Renal cortex interstitium (tissue), 11 donors: ENCODE measurements at regions not wholly inside any gene's neighbourhood (a gene's known extent, or its start where the extent isn't known, plus 50 kb on each side); places are given as distances from the start of the nearest gene placed in this dataset.
"Not testable (repeated sequence)": the region's sequence is repeated elsewhere in the genome, so short reads cannot be mapped to it uniquely, and the experiment has no call there.

Experiments
- DNase-seq, 11 donors: peaks; one replicate each; pipeline ENCODE4 v3.0.0-alpha.2; 2013; ENCODE audit warnings: low read depth in 9 of 11, low spot score in 4 of 11; ENCODE audit errors: extremely low read depth in 1 of 11

GRCh38 chr15:94858011-94858410, 626.6 kb downstream of the MCTP2 start:
- DNase-seq = no peak

DNA sequence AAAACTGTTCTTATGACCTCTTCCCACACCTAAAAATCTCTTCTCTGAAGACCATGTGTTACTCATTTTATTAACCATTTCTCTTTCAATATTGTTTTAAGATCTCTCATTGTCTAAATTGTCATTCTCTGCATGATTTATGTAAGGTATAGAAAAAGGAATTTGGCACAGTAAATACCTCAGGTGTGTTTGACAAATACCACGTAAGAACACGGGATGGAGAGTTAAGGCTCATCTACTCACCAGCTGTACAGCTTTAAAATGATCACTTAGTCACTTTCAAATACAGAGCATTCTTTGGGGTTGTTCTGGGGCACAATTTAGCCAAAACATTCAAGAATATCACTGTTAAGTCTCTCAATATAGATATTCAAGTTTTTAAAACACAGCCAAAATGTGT, 627.1 kb downstream of the MCTP2 start:
- DNase-seq = no peak

GRCh38 chr15:94858920-94859319, 627.6 kb downstream of the MCTP2 start:
- DNase-seq = no peak

DNA sequence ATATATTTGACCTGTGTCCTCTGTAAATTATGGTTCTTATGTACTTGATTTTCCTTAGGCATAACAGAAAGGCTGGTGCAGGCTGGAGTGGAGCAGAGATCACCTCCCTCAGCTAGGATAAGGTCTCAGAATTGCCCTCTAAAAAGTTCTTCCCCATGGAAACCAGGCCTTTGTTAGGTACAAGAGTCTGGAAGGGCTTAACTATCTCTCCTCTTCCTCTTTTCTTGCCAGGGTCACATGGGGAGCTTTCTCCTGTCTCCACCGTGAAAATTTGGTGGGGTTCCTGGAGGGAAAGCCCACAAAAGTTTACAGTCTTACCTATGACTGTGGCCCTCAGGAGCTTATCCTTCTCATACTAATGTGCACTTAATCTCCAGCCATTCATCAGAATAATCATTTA, 633.2 kb downstream of the MCTP2 start:
- no peak for DNase-seq

GRCh38 chr15:94868265-94868664, 636.9 kb downstream of the MCTP2 start:
- DNase-seq = not testable (repeated sequence)

DNA sequence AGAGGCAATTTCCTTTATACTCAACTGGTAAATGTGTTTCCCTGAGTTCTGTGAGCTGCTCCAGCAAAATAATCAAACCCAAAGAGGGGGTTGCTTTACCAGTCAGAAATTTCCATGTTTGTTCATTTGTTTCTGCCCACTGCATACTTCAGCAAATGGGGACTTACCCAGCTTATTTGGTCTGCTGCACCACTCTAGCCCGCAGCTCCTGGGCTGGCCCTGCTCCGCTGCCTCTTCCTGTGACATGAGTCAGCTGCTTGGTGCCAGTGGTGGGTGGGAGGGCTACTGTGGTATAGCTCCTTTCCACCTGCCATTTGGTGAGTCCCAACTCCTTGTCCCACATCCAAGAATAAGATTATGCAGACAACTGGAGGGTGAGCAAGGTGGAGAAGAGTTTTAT, 644.2 kb downstream of the MCTP2 start:
- no peak for DNase-seq

DNA sequence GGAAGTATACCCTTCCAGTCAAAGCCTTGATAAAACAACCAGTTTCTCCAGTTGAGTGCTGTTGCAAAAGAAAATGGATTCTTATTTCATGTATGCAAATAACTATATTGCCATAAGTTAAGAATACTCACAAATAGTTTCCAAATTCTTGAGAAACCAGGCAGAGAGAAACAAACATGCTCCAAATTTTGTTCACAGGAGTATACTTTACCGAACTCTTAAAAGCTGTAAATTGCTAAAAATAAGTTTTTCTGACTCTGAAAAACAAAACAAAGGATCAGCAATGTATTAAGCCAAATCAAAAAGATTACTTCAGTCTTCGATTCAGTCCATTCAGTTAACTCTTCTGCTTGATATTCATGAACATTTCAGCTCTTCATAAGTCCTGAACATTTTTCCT, 646.5 kb downstream of the MCTP2 start:
- DNase-seq = no peak

GRCh38 chr15:94882071-94882712, 650.8 kb downstream of the MCTP2 start:
- DNase-seq = no peak

GRCh38 chr15:94887391-94887790, 656.0 kb downstream of the MCTP2 start:
- DNase-seq = no peak

DNA sequence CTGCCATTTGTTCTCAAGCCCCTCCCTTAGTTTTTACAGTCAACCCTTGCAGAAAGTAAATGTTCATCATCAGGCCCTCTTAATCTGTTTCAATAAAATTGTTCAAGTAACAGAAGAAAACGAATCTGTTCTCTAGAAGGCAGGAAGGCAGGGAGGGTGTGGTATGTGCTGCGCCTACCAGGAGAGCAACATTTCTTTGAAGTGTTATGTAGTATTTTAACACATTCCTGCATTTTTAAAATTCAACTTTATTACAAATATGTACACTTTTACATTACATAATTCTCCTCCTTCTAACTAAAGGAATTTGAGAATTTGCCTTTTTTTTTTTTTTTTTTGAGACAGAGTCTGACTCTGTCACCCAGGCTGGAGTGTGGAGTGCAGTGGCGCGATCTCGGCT, 657.8 kb downstream of the MCTP2 start:
- DNase-seq = no peak

DNA sequence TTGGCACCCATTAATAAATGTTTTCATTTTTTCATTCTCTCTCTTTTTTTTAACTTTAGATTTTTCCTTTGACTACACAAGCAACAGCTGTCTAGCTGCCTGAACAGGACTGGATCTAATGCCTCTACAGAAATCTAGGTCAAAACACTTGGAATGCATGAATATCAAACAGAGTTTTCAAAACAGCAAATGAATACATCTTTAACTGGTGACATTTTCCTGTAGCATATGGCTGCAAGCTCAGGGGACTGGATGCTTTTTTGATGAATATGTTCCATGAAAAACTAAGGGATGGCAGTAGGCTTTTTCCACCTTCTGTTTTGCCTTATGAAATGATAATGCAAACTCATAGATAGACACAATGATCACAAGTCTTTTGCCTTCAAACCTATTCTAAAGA, 661.7 kb downstream of the MCTP2 start:
- no peak for DNase-seq

DNA sequence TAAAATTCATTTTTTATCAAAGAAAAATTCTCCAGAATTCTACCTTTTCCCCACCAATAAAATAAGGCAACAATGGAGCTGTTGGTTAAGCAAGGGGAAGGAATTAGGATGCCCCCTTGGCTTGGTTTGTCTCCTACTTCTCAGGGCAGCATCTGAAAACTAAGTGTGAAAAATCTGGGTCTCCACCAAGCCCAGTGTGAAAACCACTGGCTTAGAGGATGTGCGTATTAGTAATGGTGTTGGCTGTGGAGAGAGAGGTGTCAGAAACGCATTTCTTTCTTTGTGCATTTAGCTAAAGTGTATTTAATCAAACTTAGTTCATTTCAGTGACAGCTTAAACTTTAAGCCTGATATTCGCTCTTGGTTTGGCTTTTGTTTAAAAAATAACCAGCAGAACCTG, 662.7 kb downstream of the MCTP2 start:
- DNase-seq = no peak

DNA sequence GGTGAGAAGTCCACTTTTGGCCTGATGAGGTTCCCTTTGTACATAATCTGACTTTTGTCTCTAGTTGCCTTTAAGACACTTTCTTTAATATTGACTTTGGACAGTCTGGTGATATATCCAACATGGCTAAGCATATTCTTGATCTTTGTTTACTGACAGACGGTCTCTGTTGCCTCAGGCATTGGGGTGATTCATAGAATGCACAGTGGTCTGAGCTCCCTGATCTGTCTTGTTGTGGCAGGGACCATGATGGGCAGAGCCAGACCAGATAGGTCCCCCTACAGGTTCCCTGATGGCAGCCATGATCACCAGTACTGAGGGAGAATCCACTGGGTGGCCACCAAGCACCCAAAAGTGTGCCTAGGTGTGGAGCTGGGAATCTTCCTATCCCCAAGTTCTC, 678.1 kb downstream of the MCTP2 start:
- DNase-seq = no peak

- DNase-seq = no peak
These were observed 678.8 kb downstream of the MCTP2 start for GRCh38 chr15:94910166-94910565.

GRCh38 chr15:94912760-94913159, 681.4 kb downstream of the MCTP2 start:
- no peak for DNase-seq

DNA sequence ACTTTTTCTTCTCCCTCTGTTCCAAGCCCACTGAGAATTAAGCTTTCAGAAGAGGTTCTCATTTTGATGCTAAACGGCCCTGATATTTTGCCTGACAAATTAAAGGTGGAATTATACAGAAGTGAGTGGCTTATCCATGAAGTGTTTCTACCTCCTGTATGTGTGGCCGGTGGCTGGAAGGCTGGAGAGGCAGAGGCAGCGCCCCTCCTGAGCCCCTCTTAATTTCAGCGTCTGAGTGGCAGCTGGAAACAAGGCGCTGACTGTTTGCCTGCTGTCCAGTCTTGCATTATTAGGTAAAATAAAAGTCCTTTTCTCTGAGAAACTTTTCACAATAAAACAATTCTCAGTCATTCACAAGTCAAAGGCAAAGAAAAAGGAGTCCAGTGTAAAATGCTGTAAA, 685.7 kb downstream of the MCTP2 start:
- DNase-seq = no peak

GRCh38 chr15:94921936-94922335, 690.6 kb downstream of the MCTP2 start:
- DNase-seq = no peak

DNA sequence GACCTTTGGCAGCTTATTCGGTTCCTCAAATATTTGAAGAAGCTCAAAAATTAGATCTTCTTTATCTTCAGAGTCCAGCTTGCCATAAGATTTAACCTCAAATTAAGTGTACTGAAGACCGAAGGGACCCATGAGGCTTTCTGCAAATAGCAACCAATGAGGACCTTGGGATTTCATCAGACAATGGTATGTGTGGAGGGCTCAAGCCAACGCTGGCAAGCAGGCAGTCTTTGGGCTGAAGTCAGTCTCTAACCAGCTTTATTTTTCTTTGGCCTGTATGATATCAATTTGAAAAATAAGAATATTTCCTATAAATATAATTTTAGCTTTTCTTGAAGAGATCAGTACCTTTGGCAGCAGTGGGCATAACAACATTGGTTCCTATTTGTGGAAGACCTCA, 692.7 kb downstream of the MCTP2 start:
- no peak for DNase-seq

GRCh38 chr15:94924971-94925598, 693.7 kb downstream of the MCTP2 start:
- DNase-seq = peak in 8 of 11 donors; percentile 8 to 19 (median 17)

GRCh38 chr15:94925680-94926079, 694.3 kb downstream of the MCTP2 start:
- DNase-seq = no peak

- DNase-seq = no peak
These were observed 695.6 kb downstream of the MCTP2 start for GRCh38 chr15:94927003-94927402.
